ENCODE measurements at regions not wholly inside any gene's neighbourhood (a gene's known extent, or its start where the extent isn't known, plus 50 kb on each side); places are given as distances from the start of the nearest gene placed in this dataset.

GRCh38 chr9:16154521-16155078 lies 601.8 kb downstream of the CCDC171 start:
- DNase-seq (ENCODE audit: low read depth in 2 of 2): no peak

- no peak for DNase-seq (ENCODE audit: low read depth in 2 of 2)
Observed at GRCh38 chr9:16155878-16156277, 603.0 kb downstream of the CCDC171 start.

- no peak for DNase-seq (ENCODE audit: low read depth in 2 of 2)
Observed at GRCh38 chr9:16157216-16157615, 604.4 kb downstream of the CCDC171 start.

GRCh38 chr9:16157651-16158050 lies 604.8 kb downstream of the CCDC171 start:
- no peak for DNase-seq (ENCODE audit: low read depth in 2 of 2)

GRCh38 chr9:16158093-16158492 lies 605.2 kb downstream of the CCDC171 start:
- DNase-seq (ENCODE audit: low read depth in 2 of 2): no peak

- DNase-seq (ENCODE audit: low read depth in 2 of 2): no peak
Observed at GRCh38 chr9:16161483-16161882, 608.6 kb downstream of the CCDC171 start.

- no peak for DNase-seq (ENCODE audit: low read depth in 2 of 2)
Observed at GRCh38 chr9:16170119-16170518, 617.3 kb downstream of the CCDC171 start.

- DNase-seq (ENCODE audit: low read depth in 2 of 2): no peak
Observed at GRCh38 chr9:16171911-16172310, 619.1 kb downstream of the CCDC171 start.

GRCh38 chr9:16172796-16173195 lies 620.0 kb downstream of the CCDC171 start:
- no peak for DNase-seq (ENCODE audit: low read depth in 2 of 2)

- no peak for DNase-seq (ENCODE audit: low read depth in 2 of 2)
Observed at GRCh38 chr9:16174915-16175314, 622.1 kb downstream of the CCDC171 start.

- DNase-seq (ENCODE audit: low read depth in 2 of 2): no peak
Observed at GRCh38 chr9:16175461-16175860, 622.6 kb downstream of the CCDC171 start.

GRCh38 chr9:16178294-16178693 lies 625.5 kb downstream of the CCDC171 start:
- DNase-seq (ENCODE audit: low read depth in 2 of 2): no peak

GRCh38 chr9:16179566-16179965 lies 626.7 kb downstream of the CCDC171 start:
- DNase-seq (ENCODE audit: low read depth in 2 of 2): no peak

- no peak for DNase-seq (ENCODE audit: low read depth in 2 of 2)
Observed at GRCh38 chr9:16180091-16180490, 627.2 kb downstream of the CCDC171 start.

GRCh38 chr9:16180546-16180945 lies 627.7 kb downstream of the CCDC171 start:
- no peak for DNase-seq (ENCODE audit: low read depth in 2 of 2)

- DNase-seq (ENCODE audit: low read depth in 2 of 2): no peak
Observed at GRCh38 chr9:16181539-16181938, 628.7 kb downstream of the CCDC171 start.

- DNase-seq (ENCODE audit: low read depth in 2 of 2): no peak
Observed at GRCh38 chr9:16182784-16183183, 629.9 kb downstream of the CCDC171 start.

- DNase-seq (ENCODE audit: low read depth in 2 of 2): no peak
Observed at GRCh38 chr9:16184964-16185646, 632.3 kb downstream of the CCDC171 start.

- DNase-seq (ENCODE audit: low read depth in 2 of 2): no peak
Observed at GRCh38 chr9:16191191-16191590, 638.3 kb downstream of the CCDC171 start.

- DNase-seq (ENCODE audit: low read depth in 2 of 2): peak; percentile 63 to 64
Observed at GRCh38 chr9:16191691-16192402, 639.0 kb downstream of the CCDC171 start.

GRCh38 chr9:16192403-16193017 lies 639.7 kb downstream of the CCDC171 start:
- DNase-seq (ENCODE audit: low read depth in 2 of 2): no peak

GRCh38 chr9:16193066-16193465 lies 640.2 kb downstream of the CCDC171 start:
- DNase-seq (ENCODE audit: low read depth in 2 of 2): no peak

GRCh38 chr9:16196206-16196605 lies 643.4 kb downstream of the CCDC171 start:
- DNase-seq (ENCODE audit: low read depth in 2 of 2): no peak
